ENCODE measurements at regions not wholly inside any gene's neighbourhood (a gene's known extent, or its start where the extent isn't known, plus 50 kb on each side); places are given as distances from the start of the nearest gene placed in this dataset.

- DNase-seq = no peak
- no peaks in the 10 kb centered on the region for H3K4me1 ChIP-seq
- TF ChIP-seq POLR2A (IDR thresholded peaks at IDR 0.05) (no peak), CTCF (IDR thresholded peaks at IDR 0.05) (no peak)
Measured at GRCh38 chr6:120872262-120872578, 462.1 kb downstream of the TBC1D32 start.

GRCh38 chr6:120871416-120872261 lies 462.6 kb downstream of the TBC1D32 start:
- H3K9me3 ChIP-seq = no peaks in the 10 kb centered on the region
- H3K4me3 ChIP-seq = no peak overlapping the region
- H3K4me1 ChIP-seq = no peaks in the 10 kb centered on the region
- no peaks in the 10 kb centered on the region for H3K27me3 ChIP-seq
- DNase-seq = no peak
- intact Hi-C loops (cut with DNase I; ENCODE audit: low total_unique reads) = no loop called here
- TF ChIP-seq CTCF (IDR thresholded peaks at IDR 0.05) (no peak), POLR2A (IDR thresholded peaks at IDR 0.05) (no peak)
- H3K27ac ChIP-seq = no peak overlapping the region
- no peaks in the 10 kb centered on the region for H3K36me3 ChIP-seq

More at GRCh38 chr6:120872262-120872578, 462.1 kb downstream of the TBC1D32 start:
- Histone ChIP-seq H3K4me3 (no peak overlapping the region), H3K27me3 (no peaks in the 10 kb centered on the region), H3K27ac (no peak overlapping the region), H3K36me3 (no peaks in the 10 kb centered on the region), H3K9me3 (no peaks in the 10 kb centered on the region)
- intact Hi-C loops (cut with DNase I; ENCODE audit: low total_unique reads) = no loop called here

- DNase-seq = no peak
- no peak for TF ChIP-seq CTCF (IDR thresholded peaks at IDR 0.05)
- TF ChIP-seq POLR2A (IDR thresholded peaks at IDR 0.05) = no peak
- intact Hi-C loops (cut with DNase I; ENCODE audit: low total_unique reads) = no loop called here
- no peaks in the 10 kb centered on the region for H3K27me3 ChIP-seq
- no peak overlapping the region for H3K4me3 ChIP-seq
- no peaks in the 10 kb centered on the region for H3K9me3 ChIP-seq
- no peaks in the 10 kb centered on the region for H3K36me3 ChIP-seq
- no peak overlapping the region for H3K27ac ChIP-seq
- H3K4me1 ChIP-seq = no peaks in the 10 kb centered on the region
Measured at GRCh38 chr6:120869397-120869796, 464.9 kb downstream of the TBC1D32 start.

GRCh38 chr6:120857422-120857821 lies 476.9 kb downstream of the TBC1D32 start:
- H3K27ac ChIP-seq = no peak overlapping the region
- no peaks in the 10 kb centered on the region for H3K27me3 ChIP-seq
- no peaks in the 10 kb centered on the region for H3K4me1 ChIP-seq
- TF ChIP-seq CTCF (IDR thresholded peaks at IDR 0.05) (no peak), POLR2A (IDR thresholded peaks at IDR 0.05) (no peak)
- intact Hi-C loops (cut with DNase I; ENCODE audit: low total_unique reads) = no loop called here
- no peaks in the 10 kb centered on the region for H3K36me3 ChIP-seq
- H3K9me3 ChIP-seq = no peaks in the 10 kb centered on the region
- no peak overlapping the region for H3K4me3 ChIP-seq
- no peak for DNase-seq

- Histone ChIP-seq H3K27ac (no peak overlapping the region), H3K36me3 (no peaks in the 10 kb centered on the region), H3K27me3 (no peaks in the 10 kb centered on the region), H3K4me1 (no peaks in the 10 kb centered on the region), H3K4me3 (no peak overlapping the region), H3K9me3 (no peaks in the 10 kb centered on the region)
- intact Hi-C loops (cut with DNase I; ENCODE audit: low total_unique reads) = no loop called here
- no peak for DNase-seq
- TF ChIP-seq POLR2A (IDR thresholded peaks at IDR 0.05) = no peak
- no peak for TF ChIP-seq CTCF (IDR thresholded peaks at IDR 0.05)
Measured at GRCh38 chr6:120854583-120854982, 479.7 kb downstream of the TBC1D32 start.

Data from uterus (tissue), 3 donors.